RWPE1 (cell line): ENCODE measurements at regions not wholly inside any gene's neighbourhood (a gene's known extent, or its start where the extent isn't known, plus 50 kb on each side); places are given as distances from the start of the nearest gene placed in this dataset.

Experiments
- CTCF ChIA-PET: fragments of 350-600 bp; sonication (Branson Sonifier 250); formaldehyde crosslinking; extraction: SDS; loops from one replicate; lab custom pipeline; 2021; lab: Yijun Ruan, JAX
- POLR2A ChIA-PET: fragments of 400-600 bp; formaldehyde crosslinking; extraction: SDS; loops from one replicate; lab custom pipeline; 2020; ENCODE audit warnings: antibody characterized with exemption; ENCODE audit not compliant: low non-redundant PET; lab: Yijun Ruan, JAX
- DNase-seq: peaks from one replicate; pipeline ENCODE4 v3.0.0; 2012; ENCODE audit warnings: low spot score
- H3K27ac ChIP-seq: fragments of 450-650 bp; 2 replicates; pipeline ENCODE4 v1.5.1; 2017
- TF ChIP-seq, protein P1 (sequence below): fragments of 450-650 bp; conservative IDR thresholded peaks from 2 replicates; pipeline ENCODE4 v1.5.1; 2017; ENCODE audit warnings: low read depth, mild to moderate bottlenecking

GRCh38 chr2:8479298-8479697, 202.6 kb upstream of the ID2 start:
- no peak overlapping the region for H3K27ac ChIP-seq
- POLR2A ChIA-PET = no interaction called here
- DNase-seq = no peak
- TF ChIP-seq, protein P1, sequence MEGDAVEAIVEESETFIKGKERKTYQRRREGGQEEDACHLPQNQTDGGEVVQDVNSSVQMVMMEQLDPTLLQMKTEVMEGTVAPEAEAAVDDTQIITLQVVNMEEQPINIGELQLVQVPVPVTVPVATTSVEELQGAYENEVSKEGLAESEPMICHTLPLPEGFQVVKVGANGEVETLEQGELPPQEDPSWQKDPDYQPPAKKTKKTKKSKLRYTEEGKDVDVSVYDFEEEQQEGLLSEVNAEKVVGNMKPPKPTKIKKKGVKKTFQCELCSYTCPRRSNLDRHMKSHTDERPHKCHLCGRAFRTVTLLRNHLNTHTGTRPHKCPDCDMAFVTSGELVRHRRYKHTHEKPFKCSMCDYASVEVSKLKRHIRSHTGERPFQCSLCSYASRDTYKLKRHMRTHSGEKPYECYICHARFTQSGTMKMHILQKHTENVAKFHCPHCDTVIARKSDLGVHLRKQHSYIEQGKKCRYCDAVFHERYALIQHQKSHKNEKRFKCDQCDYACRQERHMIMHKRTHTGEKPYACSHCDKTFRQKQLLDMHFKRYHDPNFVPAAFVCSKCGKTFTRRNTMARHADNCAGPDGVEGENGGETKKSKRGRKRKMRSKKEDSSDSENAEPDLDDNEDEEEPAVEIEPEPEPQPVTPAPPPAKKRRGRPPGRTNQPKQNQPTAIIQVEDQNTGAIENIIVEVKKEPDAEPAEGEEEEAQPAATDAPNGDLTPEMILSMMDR = no peak
- CTCF ChIA-PET = no interaction called here

- DNase-seq = no peak
Observed at GRCh38 chr2:8480915-8481314, 200.9 kb upstream of the ID2 start.

DNA sequence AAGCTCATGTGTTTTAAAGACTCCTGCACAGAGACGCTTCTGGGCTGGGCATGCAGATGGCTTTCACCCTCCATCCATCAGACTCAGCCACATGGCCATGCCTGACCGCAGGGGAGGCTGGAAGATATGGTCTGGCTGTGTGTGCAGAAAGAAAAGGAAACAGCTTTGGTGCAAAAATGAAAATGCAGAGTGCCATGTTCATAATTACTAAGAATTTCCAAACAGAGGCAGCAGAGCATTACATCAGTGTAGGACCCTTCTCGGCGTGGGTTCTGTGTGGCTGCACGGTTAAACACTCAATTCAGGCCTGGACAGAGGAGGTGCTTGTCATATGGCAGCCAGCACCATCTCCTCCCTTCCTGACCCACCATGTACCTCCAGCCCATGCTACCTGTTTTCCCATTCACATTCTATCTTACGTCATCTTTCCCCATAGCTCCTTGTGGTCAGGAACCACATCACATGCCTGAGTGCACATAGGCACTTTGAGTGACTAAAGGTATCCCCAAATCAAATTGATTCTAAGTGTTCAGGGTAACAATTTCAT, 200.3 kb upstream of the ID2 start:
- ChIA-PET POLR2A (no interaction called here), CTCF (interaction anchor here (0.6 to 0.7 kb wide), 3 partner anchors 254 to 423 kb away, joined by 3 read pairs; no protein-coding TSS in a partner anchor)
- DNase-seq = no peak
- H3K27ac ChIP-seq = no peak overlapping the region
- TF ChIP-seq, protein P1 = no peak

More at GRCh38 chr2:8480915-8481314, 200.9 kb upstream of the ID2 start:
- CTCF ChIA-PET = interaction anchor here (0.6 to 0.7 kb wide), 3 partner anchors 254 to 422 kb away, joined by 3 read pairs; no protein-coding TSS in a partner anchor
- H3K27ac ChIP-seq = no peak overlapping the region
- POLR2A ChIA-PET = no interaction called here
- TF ChIP-seq, protein P1 = no peak

DNA sequence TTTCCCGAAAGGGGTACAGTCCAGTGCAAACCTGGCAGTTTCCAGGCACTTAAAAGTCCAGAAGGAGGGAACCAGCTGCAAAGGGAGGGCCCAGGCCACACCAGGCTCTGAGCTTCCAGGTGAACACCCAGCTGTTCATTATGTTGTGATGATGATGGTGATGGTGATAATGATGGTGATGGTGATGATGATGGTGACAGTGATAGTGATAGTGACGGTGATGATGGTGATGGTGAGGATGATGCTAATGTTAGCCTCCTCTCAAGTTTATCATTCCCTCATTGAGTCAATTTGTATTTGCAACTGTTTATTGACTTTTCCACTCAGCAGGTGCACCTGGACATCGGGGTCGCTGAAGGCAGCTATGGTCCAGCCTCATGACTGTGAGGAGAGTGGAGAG, 199.4 kb upstream of the ID2 start:
- ChIA-PET CTCF (no interaction called here), POLR2A (no interaction called here)
- TF ChIP-seq, protein P1 = no peak
- H3K27ac ChIP-seq = no peak overlapping the region
- DNase-seq = no peak

DNA sequence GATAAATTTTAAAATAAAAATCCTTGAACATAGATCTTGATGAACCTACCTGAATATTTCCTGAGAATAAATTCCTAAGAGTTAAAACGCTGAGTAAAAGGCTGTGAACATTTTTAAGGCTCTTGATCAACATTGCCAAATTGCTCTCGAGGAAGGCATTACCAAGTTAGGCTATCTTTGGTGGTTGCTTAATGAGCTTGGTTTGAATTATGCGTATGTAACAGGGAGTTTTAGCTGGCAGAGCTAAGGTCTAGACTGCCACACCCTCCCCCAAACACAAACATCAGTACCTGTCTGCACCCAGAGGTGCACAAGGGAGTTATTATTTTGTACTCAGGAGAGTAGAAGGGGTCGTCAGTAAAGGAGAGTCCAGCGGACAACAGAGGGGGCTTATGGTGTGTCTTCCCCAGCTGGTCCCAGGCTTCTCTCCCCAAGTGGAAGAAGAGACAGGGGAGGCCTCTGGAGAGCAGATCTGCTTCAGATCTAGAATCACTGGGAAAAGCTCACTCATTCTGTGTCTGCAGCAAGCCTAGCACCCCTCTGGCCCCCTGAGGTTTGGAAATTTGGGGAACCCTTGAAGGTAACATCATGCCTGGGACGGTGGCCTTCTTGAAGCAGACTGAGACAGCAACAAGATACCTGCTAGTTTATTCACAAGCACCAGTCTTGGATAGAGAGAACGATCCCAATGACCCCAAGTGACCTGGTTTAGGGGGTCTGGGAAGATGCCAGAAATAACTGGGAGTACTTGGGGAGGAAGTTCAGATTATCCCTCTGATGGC, 197.2 kb upstream of the ID2 start:
- no peak for DNase-seq
- ChIA-PET CTCF (no interaction called here), POLR2A (no interaction called here)
- H3K27ac ChIP-seq = no peak overlapping the region
- TF ChIP-seq, protein P1 = no peak

- ChIA-PET POLR2A (no interaction called here), CTCF (no interaction called here)
- no peak for DNase-seq
- TF ChIP-seq, protein P1 = no peak
- H3K27ac ChIP-seq = no peak overlapping the region
Observed at GRCh38 chr2:8485736-8486135, 196.1 kb upstream of the ID2 start.
